ENCODE measurements at regions not wholly inside any gene's neighbourhood (a gene's known extent, or its start where the extent isn't known, plus 50 kb on each side); places are given as distances from the start of the nearest gene placed in this dataset.

- H3K4me1 Mint-ChIP-seq (ENCODE audit: low read depth), result peaks cover 7% of the 10 kb centered on the region
- ATAC-seq (no peak), DNase-seq (no peak)
- no peak overlapping the region for H3K4me3 Mint-ChIP-seq
- peaks cover 1% of the 10 kb centered on the region for H3K27me3 Mint-ChIP-seq
- no peak for TF ChIP-seq CTCF (IDR thresholded peaks at IDR 0.05)
- no peaks in the 10 kb centered on the region for H3K36me3 Mint-ChIP-seq (ENCODE audit: low read depth)
- intact Hi-C loops (cut with micrococcal nuclease), result no loop called here
- H3K27ac Mint-ChIP-seq, result no peak overlapping the region
- ChIA-PET POLR2A (interaction anchor here (0.6 kb wide), 1 partner anchor 1525 kb away, joined by 3 read pairs; no protein-coding TSS in a partner anchor), CTCF (no interaction called here)
- no peaks in the 10 kb centered on the region for H3K9me3 Mint-ChIP-seq
Observed at GRCh38 chr15:87760547-87761314, 495.8 kb downstream of the NTRK3 start.

DNA sequence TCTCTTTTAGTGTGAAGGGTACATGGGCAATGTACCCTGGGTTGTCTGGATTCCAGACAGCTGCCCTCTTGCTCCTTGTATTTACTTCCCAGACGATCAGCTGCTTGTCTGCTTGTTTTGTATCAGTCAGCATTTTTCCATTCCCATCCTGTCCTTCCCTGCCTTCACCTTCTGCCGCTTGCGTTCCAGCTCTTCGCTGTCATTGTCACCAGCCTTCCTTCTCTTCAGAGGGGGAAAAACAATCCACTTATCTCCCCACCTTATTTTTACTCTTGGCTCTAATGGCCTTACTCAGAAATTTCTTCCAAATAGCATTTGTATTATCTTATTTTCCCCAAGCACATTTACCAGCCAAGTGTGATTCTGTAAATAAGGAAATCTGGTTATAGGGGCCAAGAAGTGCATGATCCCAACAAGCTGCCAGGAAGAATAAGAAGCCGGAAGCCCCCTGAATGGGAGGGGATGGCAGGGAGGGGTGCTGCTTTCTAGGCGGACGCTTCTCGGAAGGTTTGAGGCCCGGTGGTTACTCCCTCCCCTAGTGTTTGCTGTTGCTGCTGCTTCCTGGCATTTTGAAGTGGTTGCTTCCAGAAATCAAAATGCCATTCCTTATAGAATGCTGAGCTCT, 497.6 kb downstream of the NTRK3 start:
- no peaks in the 10 kb centered on the region for H3K9me3 Mint-ChIP-seq
- intact Hi-C loops (cut with micrococcal nuclease), result no loop called here
- no peak overlapping the region for H3K27ac Mint-ChIP-seq
- POLR2A ChIA-PET, result no interaction called here
- H3K4me3 Mint-ChIP-seq, result no peak overlapping the region
- no peak for TF ChIP-seq CTCF (IDR thresholded peaks at IDR 0.05)
- peaks cover 1% of the 10 kb centered on the region for H3K27me3 Mint-ChIP-seq
- DNase-seq (no peak), ATAC-seq (no peak)
- CTCF ChIA-PET, result no interaction called here
- H3K36me3 Mint-ChIP-seq (ENCODE audit: low read depth), result no peaks in the 10 kb centered on the region
- peaks cover 7% of the 10 kb centered on the region for H3K4me1 Mint-ChIP-seq (ENCODE audit: low read depth)

GRCh38 chr15:87757084-87757483, 499.5 kb downstream of the NTRK3 start:
- intact Hi-C loops (cut with micrococcal nuclease), result no loop called here

DNA sequence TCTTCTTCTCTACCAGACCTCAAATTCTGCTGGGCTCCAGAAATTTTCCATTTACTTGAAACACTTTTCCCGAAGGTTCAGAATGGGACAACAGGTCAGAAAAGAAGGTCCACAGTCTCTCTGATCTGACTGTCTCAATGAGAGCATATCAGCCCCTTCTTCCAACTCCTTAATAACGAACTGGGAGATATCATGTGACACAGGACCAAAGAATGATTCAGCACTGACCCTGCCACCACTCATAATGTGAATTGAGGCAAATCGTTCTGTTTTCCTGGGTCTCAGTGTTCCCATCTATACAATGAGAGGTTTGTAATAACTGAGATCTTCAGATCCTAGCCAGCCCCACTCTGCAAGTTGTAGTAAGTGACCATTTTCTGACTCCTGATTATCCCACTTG, 500.5 kb downstream of the NTRK3 start:
- ATAC-seq (no peak), DNase-seq (no peak)
- Mint-ChIP-seq H3K4me3 (no peak overlapping the region), H3K36me3 (ENCODE audit: low read depth) (no peaks in the 10 kb centered on the region), H3K4me1 (ENCODE audit: low read depth) (peaks cover 2% of the 10 kb centered on the region), H3K9me3 (no peaks in the 10 kb centered on the region), H3K27ac (no peak overlapping the region), H3K27me3 (peaks cover 1% of the 10 kb centered on the region)
- intact Hi-C loops (cut with micrococcal nuclease), result no loop called here
- TF ChIP-seq CTCF (IDR thresholded peaks at IDR 0.05), result no peak
- CTCF ChIA-PET, result no interaction called here
- POLR2A ChIA-PET, result no interaction called here

More at GRCh38 chr15:87757084-87757483, 499.5 kb downstream of the NTRK3 start:
- Mint-ChIP-seq H3K36me3 (ENCODE audit: low read depth) (no peaks in the 10 kb centered on the region), H3K27me3 (peaks cover 1% of the 10 kb centered on the region), H3K27ac (no peak overlapping the region), H3K9me3 (no peaks in the 10 kb centered on the region), H3K4me3 (no peak overlapping the region), H3K4me1 (ENCODE audit: low read depth) (peaks cover 6% of the 10 kb centered on the region)
- ATAC-seq, result no peak
- no peak for DNase-seq
- TF ChIP-seq CTCF (IDR thresholded peaks at IDR 0.05), result no peak
- CTCF ChIA-PET, result no interaction called here
- POLR2A ChIA-PET, result no interaction called here

DNA sequence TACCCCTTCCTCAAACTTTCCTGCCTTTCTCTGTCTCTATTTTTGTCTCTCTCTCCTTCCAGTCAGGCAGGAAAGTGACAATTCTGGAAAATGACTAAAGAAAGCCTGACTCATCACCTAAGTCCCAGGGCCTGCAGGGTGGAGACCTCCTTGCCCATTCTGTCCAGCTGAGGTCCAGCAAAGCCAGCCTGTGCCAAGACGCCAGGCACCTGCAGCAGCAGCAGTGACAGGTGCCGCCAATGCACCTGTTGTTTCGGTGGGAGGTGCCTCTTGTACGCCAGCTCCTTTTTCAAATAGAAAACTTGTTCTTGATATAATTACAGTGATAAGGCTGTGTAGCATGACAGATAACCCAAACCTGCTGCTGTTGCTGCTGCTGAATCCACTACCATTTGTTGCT, 501.3 kb downstream of the NTRK3 start:
- ChIA-PET CTCF (no interaction called here), POLR2A (no interaction called here)
- H3K4me1 Mint-ChIP-seq (ENCODE audit: low read depth), result peaks cover 2% of the 10 kb centered on the region
- no peaks in the 10 kb centered on the region for H3K36me3 Mint-ChIP-seq (ENCODE audit: low read depth)
- H3K27ac Mint-ChIP-seq, result no peak overlapping the region
- intact Hi-C loops (cut with micrococcal nuclease), result no loop called here
- no peak for TF ChIP-seq CTCF (IDR thresholded peaks at IDR 0.05)
- peaks cover 1% of the 10 kb centered on the region for H3K27me3 Mint-ChIP-seq
- H3K9me3 Mint-ChIP-seq, result no peaks in the 10 kb centered on the region
- ATAC-seq (no peak), DNase-seq (no peak)
- H3K4me3 Mint-ChIP-seq, result no peak overlapping the region
